Heart right ventricle (tissue), 16 donors: ENCODE measurements at regions not wholly inside any gene's neighbourhood (a gene's known extent, or its start where the extent isn't known, plus 50 kb on each side); places are given as distances from the start of the nearest gene placed in this dataset.

Experiments
- ATAC-seq, 8 donors: fragments of 200-7000 bp; cut with Tn5 transposase; one replicate each; pipeline ENCODE4 v1.9.1; 2020; ENCODE audit warnings: mild to moderate bottlenecking in 8 of 8, moderate library complexity in 8 of 8, moderate number of reproducible peaks in 1 of 8
- DNase-seq, 2 donors: peaks; one replicate each; pipeline ENCODE4 v3.0.0-alpha.2; 2020
- H3K27ac ChIP-seq, 10 donors: fragments of 200-600 bp; sonication (generic) in 2 of 10; one replicate each; pipeline versions ENCODE4 v1.5.0 to v1.8.0; 2020 to 2022; ENCODE audit warnings: mild to moderate bottlenecking in 3 of 10
- H3K27me3 ChIP-seq, 7 donors: fragments of 200-600 bp; one replicate each; pipeline ENCODE4 v1.8.0; 2021 to 2022; ENCODE audit warnings: mild to moderate bottlenecking in 2 of 7
- H3K36me3 ChIP-seq, 9 donors: fragments of 200-600 bp; sonication (generic) in 1 of 9; one replicate each; pipeline versions ENCODE4 v1.5.0 to v1.8.0; 2020 to 2022; ENCODE audit warnings: mild to moderate bottlenecking in 2 of 9
- H3K4me1 ChIP-seq, 9 donors: fragments of 200-600 bp; sonication (generic) in 1 of 9; one replicate each; pipeline versions ENCODE4 v1.5.0 to v1.8.0; 2020 to 2022; ENCODE audit warnings: mild to moderate bottlenecking in 4 of 9
- H3K4me3 ChIP-seq, 10 donors: fragments of 200-600 bp; sonication (generic) in 2 of 10; one replicate each; pipeline versions ENCODE4 v1.5.0 to v1.8.0; 2020 to 2022; ENCODE audit warnings: mild to moderate bottlenecking in 7 of 10, moderate library complexity in 2 of 10
- H3K9me3 ChIP-seq, 11 donors: fragments of 200-600 bp in 10 of 11; sonication (generic) in 2 of 11; one replicate each; pipeline versions ENCODE4 v1.5.0 to v1.8.0; 2013 to 2022; ENCODE audit warnings: mild to moderate bottlenecking in 2 of 11, control low read depth in 1 of 11, moderate library complexity in 1 of 11
- WGBS, 2 donors: extraction: QIAGEN DNeasy Blood & Tissue Kit; methylation state at CpG; one replicate each; pipeline ENCODE4 v1.1.7; 2013; ENCODE audit warnings: inconsistent platforms in 1 of 2; 5-methylcytosine and 5-hydroxymethylcytosine counted together
- intact Hi-C, 10 donors: fragments of 100-400 bp; cut with DNase I; formaldehyde crosslinking; loops; one replicate each; pipeline versions ENCODE4 v1.11.1 to v1.14.2; 2022
- TF ChIP-seq, protein P1 (sequence below), 9 donors: fragments of 200-600 bp; sonication (generic) in 2 of 9; IDR thresholded peaks; one replicate each; pipeline versions ENCODE4 v1.5.0 to v1.8.0; 2021 to 2022; ENCODE audit warnings: antibody characterized with exemption in 9 of 9, mild to moderate bottlenecking in 5 of 9, moderate library complexity in 1 of 9
- donor health status: Arrhythmogenic right ventricular cardiomyopathy.
- donor health status: ischemic (EF 13 %, LVEDD 7.1; RV severe dilation, severe dysfunction).
- donor health status: healthy with polysubstance abuse.
- donor health status: DM: no; HTN: yes; CAD: no.
- donor health status: DM: no; HTN: no; CAD: no.
- donor health status: ischemic (EF 25% LVEDD 6.9; RV normal size, moderate dysfunction).
- donor health status: ischemic (EF 25% LVEDD 5.7; RV mildly dilated, moderate dysfunction).
- donor health status: healthy.
- donor health status: DM: yes; HTN: yes; CAD: no.
- donor health status: Ischemic cardiomyopathy.
- donor health status: ischemic (EF 35%, LVEDD 5.7; RV mildly dilated, moderate dysfunction).
- donor health status: nonischemic (EF 11% LVEDD 7.7; RV severe dilation, severe dysfunction).
- donor health status: DM: yes; HTN: yes; CAD: no.
- donor health status: PGD.
- donor health status: ischemic (EF 29% LVEDD 5.4; RV normal size, mild dysfunction).
- donor health status: nonischemic (EF 23%, LVEDD 6.1; RV moderate dilation, normal function).

DNA sequence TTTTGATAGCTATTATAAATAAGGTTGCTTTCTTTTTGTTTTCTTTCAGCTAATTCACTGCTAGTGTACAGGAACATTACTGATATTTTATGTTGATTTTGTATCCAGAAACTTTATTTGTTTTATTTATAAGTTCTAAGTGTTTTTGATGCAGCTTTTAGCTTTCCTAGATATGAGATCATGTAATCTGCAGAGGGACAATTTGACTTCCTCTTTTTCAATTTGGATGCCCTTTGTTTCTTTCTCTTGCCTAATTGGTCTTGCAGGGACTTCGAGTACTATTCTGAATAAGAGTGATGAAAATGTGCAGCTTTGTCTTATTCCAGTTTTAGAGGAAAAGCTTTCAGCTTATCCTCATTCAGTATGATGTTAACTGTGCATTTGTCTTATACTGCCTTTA is 643.4 kb upstream of the CDH2 start:
- no peak for ATAC-seq
- WGBS, 2 donors: 60 to 63% methylated on average over 1 of the region's 1 CpG
- intact Hi-C loops: no loop called here

DNA sequence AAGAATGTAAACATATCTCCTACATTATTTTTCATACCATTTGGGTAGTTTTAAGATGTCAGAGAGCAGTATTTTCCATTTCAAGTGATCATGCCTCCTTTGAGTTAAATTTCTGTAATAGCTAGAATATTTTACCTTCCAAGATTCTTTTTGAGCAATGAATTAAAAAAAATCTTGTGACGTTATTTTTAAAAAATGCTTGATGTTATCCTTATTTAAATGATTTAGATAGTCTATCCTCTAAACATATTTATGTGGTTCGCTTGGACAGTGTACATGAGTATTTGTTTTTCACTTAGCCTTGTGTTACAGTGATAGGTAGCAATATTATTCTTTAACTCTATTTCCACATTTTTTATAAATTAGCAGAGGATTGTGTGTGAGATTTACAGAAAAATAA is 639.2 kb upstream of the CDH2 start:
- TF ChIP-seq, protein P1, sequence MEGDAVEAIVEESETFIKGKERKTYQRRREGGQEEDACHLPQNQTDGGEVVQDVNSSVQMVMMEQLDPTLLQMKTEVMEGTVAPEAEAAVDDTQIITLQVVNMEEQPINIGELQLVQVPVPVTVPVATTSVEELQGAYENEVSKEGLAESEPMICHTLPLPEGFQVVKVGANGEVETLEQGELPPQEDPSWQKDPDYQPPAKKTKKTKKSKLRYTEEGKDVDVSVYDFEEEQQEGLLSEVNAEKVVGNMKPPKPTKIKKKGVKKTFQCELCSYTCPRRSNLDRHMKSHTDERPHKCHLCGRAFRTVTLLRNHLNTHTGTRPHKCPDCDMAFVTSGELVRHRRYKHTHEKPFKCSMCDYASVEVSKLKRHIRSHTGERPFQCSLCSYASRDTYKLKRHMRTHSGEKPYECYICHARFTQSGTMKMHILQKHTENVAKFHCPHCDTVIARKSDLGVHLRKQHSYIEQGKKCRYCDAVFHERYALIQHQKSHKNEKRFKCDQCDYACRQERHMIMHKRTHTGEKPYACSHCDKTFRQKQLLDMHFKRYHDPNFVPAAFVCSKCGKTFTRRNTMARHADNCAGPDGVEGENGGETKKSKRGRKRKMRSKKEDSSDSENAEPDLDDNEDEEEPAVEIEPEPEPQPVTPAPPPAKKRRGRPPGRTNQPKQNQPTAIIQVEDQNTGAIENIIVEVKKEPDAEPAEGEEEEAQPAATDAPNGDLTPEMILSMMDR (IDR thresholded peaks at IDR 0.05): no peak
- intact Hi-C loops: no loop called here
- Histone ChIP-seq H3K4me1 (no peaks in the 10 kb centered on the region), H3K9me3 (peaks cover 0 to 4% (median 0%) of the 10 kb centered on the region in 11 donors), H3K36me3 (no peaks in the 10 kb centered on the region), H3K4me3 (no peak overlapping the region), H3K27me3 (no peaks in the 10 kb centered on the region), H3K27ac (no peak overlapping the region)
- DNase-seq (no peak), ATAC-seq (no peak)
- 72 to 76% methylated on average over 2 of the region's 2 CpGs for WGBS, 2 donors

More for the DNA sequence above, 643.4 kb upstream of the CDH2 start:
- H3K4me3 ChIP-seq: no peak overlapping the region
- DNase-seq: no peak
- no peak overlapping the region for H3K27ac ChIP-seq
- no peaks in the 10 kb centered on the region for H3K27me3 ChIP-seq
- no peaks in the 10 kb centered on the region for H3K36me3 ChIP-seq
- no peaks in the 10 kb centered on the region for H3K4me1 ChIP-seq
- peaks cover 0 to 16% (median 0%) of the 10 kb centered on the region in 11 donors for H3K9me3 ChIP-seq
- TF ChIP-seq, protein P1 (IDR thresholded peaks at IDR 0.05): no peak

DNA sequence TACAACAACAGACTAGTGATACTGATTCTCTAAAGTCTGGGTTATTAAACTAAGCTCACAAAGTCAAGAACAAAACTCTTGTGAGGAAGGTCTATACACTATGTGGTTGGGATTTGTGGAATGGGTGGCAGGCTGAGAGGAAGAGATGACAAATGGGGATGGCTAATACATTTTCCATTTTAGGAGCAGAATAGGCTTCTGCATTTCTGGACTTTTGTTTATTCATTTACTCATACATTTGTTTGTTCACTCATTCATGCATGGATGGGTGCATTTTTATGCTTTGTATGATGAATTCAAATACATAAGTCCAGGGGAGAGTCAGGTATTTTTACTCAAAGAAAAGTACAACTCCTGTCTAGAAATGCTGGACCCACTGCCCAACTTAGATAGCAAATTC is 637.4 kb upstream of the CDH2 start:
- TF ChIP-seq, protein P1 (IDR thresholded peaks at IDR 0.05): no peak
- H3K27ac ChIP-seq: no peak overlapping the region

DNA sequence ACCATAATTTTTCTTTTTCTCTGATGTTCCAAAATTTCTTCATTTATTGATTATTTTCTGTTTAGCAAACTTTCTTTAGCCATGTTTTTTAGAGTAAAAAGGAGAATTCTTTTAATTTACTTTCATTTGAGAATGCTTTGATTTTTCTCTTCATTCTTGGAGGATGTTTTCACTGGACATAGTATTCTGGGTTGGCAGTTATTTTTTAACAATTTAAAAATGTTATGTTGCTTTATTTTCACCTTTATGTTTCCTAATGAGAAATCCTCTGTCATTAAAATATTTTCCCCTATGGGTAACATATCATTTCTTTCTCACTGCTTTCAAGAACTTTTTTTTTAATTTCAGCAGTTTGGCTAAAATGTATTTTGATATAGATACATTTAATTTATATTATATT is 631.4 kb upstream of the CDH2 start:
- Histone ChIP-seq H3K4me3 (no peak overlapping the region), H3K9me3 (peaks cover 0 to 25% (median 0%) of the 10 kb centered on the region in 11 donors), H3K36me3 (no peaks in the 10 kb centered on the region), H3K4me1 (peaks cover 0 to 3% (median 0%) of the 10 kb centered on the region in 9 donors), H3K27me3 (no peaks in the 10 kb centered on the region), H3K27ac (no peak overlapping the region)
- intact Hi-C loops: no loop called here
- TF ChIP-seq, protein P1 (IDR thresholded peaks at IDR 0.05): no peak
- no peak for DNase-seq
- no peak for ATAC-seq

More for the DNA sequence above, 637.4 kb upstream of the CDH2 start:
- no peaks in the 10 kb centered on the region for H3K27me3 ChIP-seq
- intact Hi-C loops: no loop called here
- ATAC-seq: no peak
- H3K9me3 ChIP-seq: peaks cover 0 to 2% (median 0%) of the 10 kb centered on the region in 11 donors
- no peak for DNase-seq
- H3K36me3 ChIP-seq: no peaks in the 10 kb centered on the region
- H3K4me1 ChIP-seq: no peaks in the 10 kb centered on the region
- no peak overlapping the region for H3K4me3 ChIP-seq
